HEK293T (cell line): ENCODE measurements at regions not wholly inside any gene's neighbourhood (a gene's known extent, or its start where the extent isn't known, plus 50 kb on each side); places are given as distances from the start of the nearest gene placed in this dataset.
"Not testable (repeated sequence)": the region's sequence is repeated elsewhere in the genome, so short reads cannot be mapped to it uniquely, and the experiment has no call there.

Experiments
- BHLHE40 ChIP-seq: fragments of 450-650 bp; IDR thresholded peaks from 2 replicates; pipeline ENCODE4 v1.6.1; 2016; ENCODE audit warnings: mild to moderate bottlenecking, moderate library complexity, borderline replicate concordance
- CTBP1 ChIP-seq: fragments of 450-650 bp; IDR thresholded peaks from 2 replicates; pipeline ENCODE4 v1.6.1; 2016; ENCODE audit warnings: borderline replicate concordance
- ELF4 ChIP-seq: fragments of 450-650 bp; IDR thresholded peaks from 2 replicates; pipeline ENCODE4 v1.6.1; 2017; ENCODE audit warnings: antibody characterized with exemption
- FOXK2 ChIP-seq: fragments of 450-650 bp; IDR thresholded peaks from 2 replicates; pipeline ENCODE4 v1.6.1; 2016; ENCODE audit warnings: mild to moderate bottlenecking
- FOXM1 ChIP-seq: fragments of 450-650 bp; IDR thresholded peaks from 2 replicates; pipeline ENCODE4 v1.6.1; 2017; ENCODE audit warnings: mild to moderate bottlenecking, borderline replicate concordance
- NFRKB ChIP-seq: fragments of 450-650 bp; IDR thresholded peaks from 2 replicates; pipeline ENCODE4 v1.6.1; 2016; ENCODE audit warnings: mild to moderate bottlenecking, moderate library complexity
- SP1 ChIP-seq: fragments of 450-650 bp; IDR thresholded peaks from 2 replicates; pipeline ENCODE4 v1.6.1; 2017
- SUZ12 ChIP-seq: fragments of 450-650 bp; IDR thresholded peaks from 2 replicates; pipeline ENCODE4 v1.6.1; 2016; ENCODE audit warnings: mild to moderate bottlenecking
- TARDBP ChIP-seq: fragments of 450-650 bp; IDR thresholded peaks from 2 replicates; pipeline ENCODE4 v1.6.1; 2016
- ZNF384 ChIP-seq: fragments of 450-650 bp; IDR thresholded peaks from 2 replicates; pipeline ENCODE4 v1.6.1; 2016

- TF ChIP-seq ELF4, SP1, CTBP1, BHLHE40, FOXM1, FOXK2, NFRKB, SUZ12, TARDBP, ZNF384: not testable (repeated sequence)
Observed at GRCh38 chr3:773433-773832, 319.4 kb upstream of the CNTN6 start.
